SK-N-SH (cell line): ENCODE measurements at regions not wholly inside any gene's neighbourhood (a gene's known extent, or its start where the extent isn't known, plus 50 kb on each side); places are given as distances from the start of the nearest gene placed in this dataset.

ENCODE experiments used
- CTCF ChIA-PET: fragments of 300-600, 350-600 bp; formaldehyde crosslinking; extraction: SDS; loops from one replicate; lab custom pipeline; 2021; lab: Yijun Ruan, JAX
- POLR2A ChIA-PET: fragments of 350-600 bp; sonication (Branson Sonifier 250); formaldehyde crosslinking; extraction: SDS; loops from one replicate; lab custom pipeline; 2020; ENCODE audit warnings: antibody characterized with exemption, inconsistent platforms; lab: Yijun Ruan, JAX
- DNase-seq: peaks from one replicate; pipeline ENCODE4 v3.0.0; 2012
- H2AFZ ChIP-seq: fragments of 200-600 bp; sonication (generic); 2 replicates; pipeline ENCODE4 v1.8.1; 2016; ENCODE audit warnings: antibody characterized with exemption, mild to moderate bottlenecking, low read depth
- H3F3A ChIP-seq: fragments of 200-600 bp; sonication (generic); replicated peaks from 2 replicates; pipeline ENCODE3; 2016; ENCODE audit warnings: antibody characterized with exemption, mild to moderate bottlenecking; ENCODE audit not compliant: insufficient read depth
- H3K27ac ChIP-seq, 2 experiments: fragments of 200-500 bp in 1 of 2; fragments of 200-600 bp in 1 of 2; sonication (Bioruptor generic) in 1 of 2; sonication (generic), shearing (Covaris generic) in 1 of 2; 2 replicates each; pipeline versions ENCODE4 v1.5.1 to v1.6.1; 2014 to 2016; ENCODE audit warnings: low read depth in 2 of 2, inconsistent platforms in 1 of 2, low read length in 1 of 2, mild to moderate bottlenecking in 1 of 2, mixed read lengths in 1 of 2
- H3K27me3 ChIP-seq: fragments of 200-600 bp; sonication (generic), shearing (Covaris generic); 2 replicates; pipeline ENCODE4 v1.6.1; 2016; ENCODE audit warnings: mixed run types; ENCODE audit not compliant: insufficient read depth
- H3K36me3 ChIP-seq, 2 experiments: fragments of 200-500 bp in 1 of 2; fragments of 200-600 bp in 1 of 2; sonication (Bioruptor generic) in 1 of 2; sonication (generic) in 1 of 2; replicated peaks in 1 of 2; 2 replicates each; pipeline versions ENCODE3 to v1.5.1; 2014 to 2016; ENCODE audit warnings: low read length in 1 of 2, mild to moderate bottlenecking in 1 of 2; ENCODE audit not compliant: insufficient read depth in 2 of 2, control insufficient read depth in 1 of 2
- H3K4me1 ChIP-seq, 2 experiments: fragments of 200-500 bp in 1 of 2; fragments of 200-600 bp in 1 of 2; sonication (Bioruptor generic) in 1 of 2; sonication (generic), shearing (Covaris generic) in 1 of 2; 2 replicates each; pipeline versions ENCODE4 v1.5.1 to v1.6.1; 2014 to 2016; ENCODE audit warnings: low read depth in 1 of 2, low read length in 1 of 2, mixed run types in 1 of 2; ENCODE audit not compliant: insufficient read depth in 2 of 2, control insufficient read depth in 1 of 2
- H3K4me2 ChIP-seq: fragments of 200-600 bp; sonication (generic), shearing (Covaris generic); 2 replicates; pipeline ENCODE4 v1.6.1; 2017; ENCODE audit warnings: mixed run types
- H3K4me3 ChIP-seq, 2 experiments: fragments of 200-500 bp in 1 of 2; fragments of 200-600 bp in 1 of 2; sonication (Bioruptor generic) in 1 of 2; sonication (generic), shearing (Covaris generic) in 1 of 2; 2 replicates each; pipeline versions ENCODE4 v1.5.1 to v1.8.1; 2014 to 2016; ENCODE audit warnings: low read depth in 2 of 2, inconsistent platforms in 1 of 2, low read length in 1 of 2, mild to moderate bottlenecking in 1 of 2, mixed read lengths in 1 of 2, moderate library complexity in 1 of 2
- H3K79me2 ChIP-seq: fragments of 200-600 bp; sonication (generic); 2 replicates; pipeline ENCODE4 v1.8.1; 2017; ENCODE audit warnings: mild to moderate bottlenecking; ENCODE audit not compliant: insufficient read depth
- H3K9ac ChIP-seq: fragments of 200-600 bp; sonication (generic); 2 replicates; pipeline ENCODE4 v1.6.1; 2017; ENCODE audit warnings: mixed run types
- H3K9me2 ChIP-seq: fragments of 200-600 bp; sonication (generic); 2 replicates; pipeline ENCODE4 v1.6.1; 2017; ENCODE audit warnings: mixed run types
- H3K9me3 ChIP-seq: fragments of 200-600 bp; sonication (generic); 2 replicates; pipeline ENCODE4 v1.6.1; 2017; ENCODE audit warnings: mixed run types, mild to moderate bottlenecking, moderate library complexity
- H4K20me1 ChIP-seq: fragments of 200-600 bp; sonication (generic); 2 replicates; pipeline ENCODE4 v1.6.1; 2017; ENCODE audit warnings: mild to moderate bottlenecking, mixed run types; ENCODE audit not compliant: insufficient read depth
- EP300 ChIP-seq, 2 experiments: IDR thresholded peaks; 2 replicates each; pipeline versions ENCODE4 v1.4.0 to v1.6.1; 2012; ENCODE audit warnings: borderline replicate concordance in 1 of 2, low read depth in 1 of 2, low read length in 1 of 2
- EZH2phosphoT487 ChIP-seq: fragments of 200-600 bp; sonication (generic); IDR thresholded peaks from 2 replicates; pipeline ENCODE4 v1.6.1; 2017; ENCODE audit warnings: low read depth, mixed run types, mild to moderate bottlenecking, antibody characterized with exemption, moderate library complexity, borderline replicate concordance
- FOSL2 ChIP-seq: IDR thresholded peaks from 2 replicates; pipeline ENCODE4 v1.4.0; 2012; ENCODE audit warnings: low read depth, mild to moderate bottlenecking, moderate library complexity, borderline replicate concordance
- FOXJ3 ChIP-seq: sonication (generic); formaldehyde crosslinking; IDR thresholded peaks from 2 replicates; pipeline ENCODE4 v1.5.1; 2020; ENCODE audit warnings: mild to moderate bottlenecking, missing genetic modification reagents
- FOXM1 ChIP-seq: IDR thresholded peaks from 2 replicates; pipeline ENCODE4 v1.4.0; 2012; ENCODE audit warnings: low read depth, mild to moderate bottlenecking
- NFIC ChIP-seq: IDR thresholded peaks from 2 replicates; pipeline ENCODE4 v1.4.0; 2012; ENCODE audit warnings: borderline replicate concordance
- NRF1 ChIP-seq: IDR thresholded peaks from 2 replicates; pipeline ENCODE4 v1.6.1; 2012; ENCODE audit warnings: low read depth, mild to moderate bottlenecking, low read length
- POLR2AphosphoS5 ChIP-seq: IDR thresholded peaks from 2 replicates; pipeline ENCODE4 v1.6.1; 2012; ENCODE audit warnings: low read depth, low read length
- RCOR1 ChIP-seq: fragments of 150-350 bp; IDR thresholded peaks from 2 replicates; pipeline ENCODE4 v1.6.1; 2017; ENCODE audit warnings: antibody characterized with exemption, low read length
- RFX5 ChIP-seq: IDR thresholded peaks from 2 replicates; pipeline ENCODE4 v1.6.1; 2012; ENCODE audit warnings: mild to moderate bottlenecking, improper control_type of control experiment, low read length
- RXRA ChIP-seq: IDR thresholded peaks from 2 replicates; pipeline ENCODE4 v1.4.0; 2012; ENCODE audit warnings: low read depth, mild to moderate bottlenecking, borderline replicate concordance
- SIN3A ChIP-seq: IDR thresholded peaks from 2 replicates; pipeline ENCODE4 v1.6.1; 2012; ENCODE audit warnings: low read depth, mild to moderate bottlenecking, low read length, moderate library complexity, borderline replicate concordance
- WGBS: methylation state at CpG from one replicate; pipeline ENCODE4 v1.1.6; 2017; ENCODE audit warnings: low lambda C conversion rate; 5-methylcytosine and 5-hydroxymethylcytosine counted together
- TF ChIP-seq, protein P1 (sequence below): fragments of 200-600 bp; sonication (generic); IDR thresholded peaks from 2 replicates; pipeline ENCODE4 v1.6.1; 2017; ENCODE audit warnings: antibody characterized with exemption, mild to moderate bottlenecking, moderate library complexity
- TF ChIP-seq, protein P2 (sequence below): fragments of 150-350 bp; IDR thresholded peaks from 2 replicates; pipeline ENCODE4 v1.6.1; 2016; ENCODE audit warnings: mild to moderate bottlenecking, low read depth, low read length

DNA sequence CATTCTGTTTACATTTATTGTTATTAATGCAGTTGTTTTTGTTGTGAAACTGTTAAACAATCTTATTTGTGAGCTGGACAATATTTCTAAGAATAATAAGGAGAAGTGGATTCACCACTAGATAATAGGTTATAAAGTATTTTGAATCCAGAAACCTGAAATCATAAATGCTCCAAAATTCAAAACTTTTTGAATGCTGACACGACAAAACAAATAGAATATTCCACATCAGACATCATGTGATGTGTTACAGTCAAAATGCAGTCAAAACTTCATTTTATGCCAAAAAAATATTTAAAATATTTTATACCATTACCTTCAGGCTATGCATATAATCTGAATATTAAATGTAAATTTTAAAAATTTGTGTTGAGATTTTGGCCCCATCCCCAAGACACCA lies 1321.4 kb downstream of the SLITRK1 start:
- H3K4me1 ChIP-seq, result no peaks in the 10 kb centered on the region
- no peaks in the 10 kb centered on the region for H3K36me3 ChIP-seq
- H4K20me1 ChIP-seq, result 0 out of 2 replicates have a peak, but pooled peaks cover 2% of the 10 kb centered on the region
- H3F3A ChIP-seq, result no peaks in the 10 kb centered on the region
- no peak for TF ChIP-seq FOXM1
- TF ChIP-seq FOXJ3 (CRISPR knock-in tag), result no peak
- no peaks in the 10 kb centered on the region for H3K9me3 ChIP-seq
- DNase-seq, result no peak
- H3K4me2 ChIP-seq, result no peak overlapping the region
- no peak overlapping the region for H3K27ac ChIP-seq
- no peaks in the 10 kb centered on the region for H3K9me2 ChIP-seq
- no peak overlapping the region for H3K4me3 ChIP-seq
- WGBS, result 4% methylated on average over 1 of the region's 1 CpG
- no peaks in the 10 kb centered on the region for H3K27me3 ChIP-seq
- no peak overlapping the region for H2AFZ ChIP-seq
- H3K9ac ChIP-seq, result no peak overlapping the region
- CTCF ChIA-PET, result no interaction called here
- no peaks in the 10 kb centered on the region for H3K79me2 ChIP-seq
- POLR2A ChIA-PET, result no interaction called here

DNA sequence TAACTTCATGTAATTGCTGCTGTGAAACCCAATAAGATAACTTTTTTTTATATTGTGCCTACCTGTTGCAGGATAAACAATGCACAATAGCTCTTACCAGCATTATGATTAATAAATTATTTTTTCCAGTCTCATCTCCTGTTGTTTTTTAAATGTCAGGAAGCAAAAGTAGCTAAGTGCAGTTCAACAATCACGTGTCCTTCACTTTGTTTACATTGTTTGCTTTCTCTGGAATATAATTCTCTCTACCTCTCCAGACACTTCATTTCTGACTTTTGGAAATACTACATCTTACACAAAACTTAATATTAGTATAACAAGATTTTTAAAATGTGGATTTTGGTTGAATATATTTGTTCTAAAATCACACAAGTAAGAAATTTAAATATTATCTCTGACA lies 1359.4 kb downstream of the SLITRK1 start:
- POLR2A ChIA-PET, result no interaction called here
- CTCF ChIA-PET, result interaction anchor here (0.6 kb wide), 1 partner anchor 1355 kb away, joined by 3 read pairs; no protein-coding TSS in a partner anchor
- Histone ChIP-seq H3K4me1 (no peaks in the 10 kb centered on the region; a peak in 1 of 4 replicates), H3K4me3 (no peak overlapping the region), H3F3A (no peaks in the 10 kb centered on the region), H3K9me2 (no peaks in the 10 kb centered on the region), H4K20me1 (no peaks in the 10 kb centered on the region), H3K27me3 (no peaks in the 10 kb centered on the region), H3K36me3 (no peaks in the 10 kb centered on the region), H2AFZ (no peak overlapping the region), H3K9ac (no peak overlapping the region), H3K9me3 (no peaks in the 10 kb centered on the region), H3K79me2 (no peaks in the 10 kb centered on the region; the same call in 1 of the 2 replicates), H3K27ac (no peak overlapping the region), H3K4me2 (no peak overlapping the region)
- 2% methylated on average over 1 of the region's 1 CpG for WGBS
- DNase-seq, result no peak
- TF ChIP-seq RFX5 (no peak), EP300 (IDR thresholded peaks at IDR 0.05; ENCODE audit: borderline replicate concordance in 1 of 2, low read depth in 1 of 2, low read length in 1 of 2) (no peak), NFIC (no peak), POLR2AphosphoS5 (no peak), EZH2phosphoT487 (no peak), SIN3A (no peak), RXRA (no peak), NRF1 (no peak), RCOR1 (no peak), FOSL2 (no peak)
- TF ChIP-seq, protein P1, sequence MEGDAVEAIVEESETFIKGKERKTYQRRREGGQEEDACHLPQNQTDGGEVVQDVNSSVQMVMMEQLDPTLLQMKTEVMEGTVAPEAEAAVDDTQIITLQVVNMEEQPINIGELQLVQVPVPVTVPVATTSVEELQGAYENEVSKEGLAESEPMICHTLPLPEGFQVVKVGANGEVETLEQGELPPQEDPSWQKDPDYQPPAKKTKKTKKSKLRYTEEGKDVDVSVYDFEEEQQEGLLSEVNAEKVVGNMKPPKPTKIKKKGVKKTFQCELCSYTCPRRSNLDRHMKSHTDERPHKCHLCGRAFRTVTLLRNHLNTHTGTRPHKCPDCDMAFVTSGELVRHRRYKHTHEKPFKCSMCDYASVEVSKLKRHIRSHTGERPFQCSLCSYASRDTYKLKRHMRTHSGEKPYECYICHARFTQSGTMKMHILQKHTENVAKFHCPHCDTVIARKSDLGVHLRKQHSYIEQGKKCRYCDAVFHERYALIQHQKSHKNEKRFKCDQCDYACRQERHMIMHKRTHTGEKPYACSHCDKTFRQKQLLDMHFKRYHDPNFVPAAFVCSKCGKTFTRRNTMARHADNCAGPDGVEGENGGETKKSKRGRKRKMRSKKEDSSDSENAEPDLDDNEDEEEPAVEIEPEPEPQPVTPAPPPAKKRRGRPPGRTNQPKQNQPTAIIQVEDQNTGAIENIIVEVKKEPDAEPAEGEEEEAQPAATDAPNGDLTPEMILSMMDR, result no peak
- TF ChIP-seq, protein P2, sequence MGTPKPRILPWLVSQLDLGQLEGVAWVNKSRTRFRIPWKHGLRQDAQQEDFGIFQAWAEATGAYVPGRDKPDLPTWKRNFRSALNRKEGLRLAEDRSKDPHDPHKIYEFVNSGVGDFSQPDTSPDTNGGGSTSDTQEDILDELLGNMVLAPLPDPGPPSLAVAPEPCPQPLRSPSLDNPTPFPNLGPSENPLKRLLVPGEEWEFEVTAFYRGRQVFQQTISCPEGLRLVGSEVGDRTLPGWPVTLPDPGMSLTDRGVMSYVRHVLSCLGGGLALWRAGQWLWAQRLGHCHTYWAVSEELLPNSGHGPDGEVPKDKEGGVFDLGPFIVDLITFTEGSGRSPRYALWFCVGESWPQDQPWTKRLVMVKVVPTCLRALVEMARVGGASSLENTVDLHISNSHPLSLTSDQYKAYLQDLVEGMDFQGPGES, result no peak
